GM19239 (cell line): ENCODE measurements at regions not wholly inside any gene's neighbourhood (a gene's known extent, or its start where the extent isn't known, plus 50 kb on each side); places are given as distances from the start of the nearest gene placed in this dataset.

Experiments used
- DNase-seq: peaks from one replicate; pipeline ENCODE4 v3.0.0; 2011; ENCODE audit warnings: low spot score; ENCODE audit not compliant: insufficient read length
- FAIRE-seq: peaks from 2 replicates; lab custom pipeline; 2011; peaks lifted over from hg19 to GRCh38; lab: Jason Lieb, UNC

DNA sequence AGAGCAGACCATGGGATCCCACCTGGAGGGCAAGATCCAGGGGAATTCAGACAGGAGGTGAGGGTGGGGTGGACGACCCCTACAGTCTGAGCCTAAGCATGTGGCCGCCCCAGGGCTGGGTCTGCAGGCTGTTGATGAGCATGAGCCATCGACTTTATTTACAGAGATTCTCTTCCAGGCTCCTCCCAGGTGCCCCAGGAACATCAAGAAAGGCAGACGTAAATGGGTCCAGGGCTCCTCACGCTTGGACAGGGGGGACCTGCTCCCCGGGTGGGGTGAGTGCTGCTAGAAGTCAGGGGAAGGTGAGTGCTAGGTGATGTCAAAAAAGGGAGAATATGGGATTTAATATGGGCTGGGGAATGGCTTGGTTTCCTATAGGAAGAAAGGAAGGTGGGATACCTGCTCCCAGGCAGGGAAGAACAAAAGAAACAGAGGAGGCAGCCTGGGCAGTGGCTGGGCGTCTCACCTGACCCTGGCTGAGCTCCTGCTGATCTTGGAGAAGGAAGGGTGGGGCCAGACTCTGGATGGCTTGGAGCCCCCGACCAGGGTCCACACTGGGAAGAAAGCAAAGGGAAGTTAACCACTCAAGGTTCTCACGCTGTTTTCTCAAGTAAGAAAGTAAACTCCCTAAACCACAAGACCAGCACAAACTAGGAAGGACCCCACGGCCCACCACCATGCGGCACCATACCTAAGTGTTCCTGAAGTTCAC, 162.1 kb upstream of the SHH start:
- FAIRE-seq (no peak), DNase-seq (no peak)

DNA sequence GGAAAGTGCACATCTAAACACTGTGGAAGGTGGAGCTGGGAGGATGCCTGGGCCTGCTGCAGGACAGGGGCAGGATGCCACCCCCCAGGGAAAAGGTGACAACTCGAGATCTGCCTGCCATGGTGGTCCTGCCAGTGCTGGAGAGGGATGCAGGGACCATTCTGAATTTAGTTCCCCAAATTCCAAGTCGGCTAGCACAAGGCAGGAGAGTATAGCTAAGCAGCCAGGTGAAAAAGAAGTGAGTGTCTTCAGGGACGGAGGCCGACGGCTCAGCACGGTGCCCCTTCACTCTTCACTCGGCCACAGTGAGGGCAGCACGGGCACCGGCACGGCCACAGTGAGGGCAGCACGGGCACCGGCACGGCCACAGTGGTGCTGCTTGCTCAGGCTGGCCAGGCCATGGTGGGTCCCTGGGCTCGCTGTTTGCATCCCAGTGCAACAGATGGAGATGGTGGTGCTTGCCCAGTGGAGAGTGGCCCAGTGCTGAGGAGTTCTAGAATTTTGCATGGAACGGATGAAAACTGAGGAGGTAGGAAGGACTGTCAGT, 161.3 kb upstream of the SHH start:
- DNase-seq = no peak
- no peak for FAIRE-seq

DNA sequence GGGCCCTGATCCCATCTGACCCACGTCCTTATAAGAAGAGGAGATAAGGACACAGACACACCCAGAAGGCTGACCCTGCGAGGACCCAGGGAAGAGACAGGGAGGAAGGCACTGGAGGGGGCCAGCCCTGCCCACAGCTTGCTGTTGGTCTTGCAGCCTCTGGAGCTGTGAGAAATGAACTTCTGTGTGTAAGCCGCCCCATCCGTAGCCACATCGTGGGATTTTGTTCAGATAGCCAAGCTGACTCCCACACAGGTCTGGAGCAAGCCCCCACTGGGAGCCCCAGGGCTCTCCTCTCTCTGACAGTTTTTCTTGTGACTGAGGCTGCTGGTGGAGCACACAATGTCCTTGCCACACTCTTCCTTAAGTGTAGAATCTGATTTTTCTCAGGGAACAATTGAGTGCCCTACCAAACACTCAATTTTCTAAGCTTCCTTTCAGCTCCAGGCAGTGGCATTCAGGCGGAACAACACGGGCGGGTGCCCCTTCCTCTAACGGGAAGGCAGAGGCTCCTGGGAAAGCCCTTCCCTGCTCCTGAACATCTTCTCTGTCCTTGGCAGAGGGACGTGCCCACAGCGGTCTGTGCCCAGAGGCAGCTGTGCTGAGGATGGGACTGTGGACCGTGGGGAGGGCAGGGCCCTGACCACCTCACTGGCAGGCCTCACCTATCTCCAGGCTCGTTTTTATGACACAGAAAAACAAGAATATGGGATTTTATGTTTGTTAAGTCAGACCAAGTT, 160.6 kb upstream of the SHH start:
- DNase-seq (no peak), FAIRE-seq (no peak)

DNA sequence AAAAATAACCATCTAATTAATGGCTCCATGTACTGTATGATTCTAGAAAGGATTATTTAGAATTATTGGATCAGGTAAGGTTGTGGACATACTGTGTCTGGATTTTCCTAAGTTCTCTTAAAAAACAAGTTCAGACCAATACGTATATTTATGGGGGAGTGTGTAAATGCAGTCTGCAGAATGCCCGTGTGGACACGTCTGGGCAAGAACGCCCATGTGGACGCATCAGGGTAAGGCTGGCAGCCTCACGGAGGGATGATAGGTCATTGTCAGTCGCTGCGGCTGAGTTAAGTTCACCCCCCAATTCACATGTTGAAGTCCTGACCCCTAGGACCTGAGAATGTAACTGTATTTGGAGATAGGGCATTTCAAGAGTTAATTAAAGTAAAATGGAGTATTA, 160.0 kb upstream of the SHH start:
- DNase-seq (no peak), FAIRE-seq (no peak)

DNA sequence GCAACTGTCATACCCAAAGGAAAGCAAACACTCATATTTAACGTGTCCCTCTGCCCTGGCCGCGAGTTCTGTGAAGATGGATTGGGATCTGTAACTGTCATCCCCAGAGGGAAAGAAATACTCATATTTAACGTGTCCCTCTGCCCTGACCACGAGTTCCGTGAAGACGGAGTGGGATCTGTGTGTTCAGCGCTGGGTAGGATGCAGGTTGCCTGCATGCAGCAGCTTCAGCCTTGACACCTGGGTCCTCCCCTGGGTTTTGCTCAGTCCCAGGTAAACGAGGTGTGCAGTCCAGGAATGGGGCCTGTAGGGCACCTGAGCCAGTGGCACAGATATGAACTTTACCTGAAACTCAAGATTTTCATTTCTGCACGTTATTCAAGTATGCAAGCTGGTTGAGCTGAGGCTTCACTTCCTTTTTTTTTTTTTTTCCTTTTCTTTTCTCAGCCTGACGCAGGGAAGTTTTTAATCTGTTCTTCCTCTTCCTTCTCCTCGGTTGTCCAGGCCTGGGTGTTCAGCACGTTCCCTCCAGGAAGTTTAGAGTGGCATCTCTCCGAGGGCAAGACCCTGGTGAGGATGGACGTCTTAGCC, 159.0 kb upstream of the SHH start:
- DNase-seq = no peak
- no peak for FAIRE-seq

DNA sequence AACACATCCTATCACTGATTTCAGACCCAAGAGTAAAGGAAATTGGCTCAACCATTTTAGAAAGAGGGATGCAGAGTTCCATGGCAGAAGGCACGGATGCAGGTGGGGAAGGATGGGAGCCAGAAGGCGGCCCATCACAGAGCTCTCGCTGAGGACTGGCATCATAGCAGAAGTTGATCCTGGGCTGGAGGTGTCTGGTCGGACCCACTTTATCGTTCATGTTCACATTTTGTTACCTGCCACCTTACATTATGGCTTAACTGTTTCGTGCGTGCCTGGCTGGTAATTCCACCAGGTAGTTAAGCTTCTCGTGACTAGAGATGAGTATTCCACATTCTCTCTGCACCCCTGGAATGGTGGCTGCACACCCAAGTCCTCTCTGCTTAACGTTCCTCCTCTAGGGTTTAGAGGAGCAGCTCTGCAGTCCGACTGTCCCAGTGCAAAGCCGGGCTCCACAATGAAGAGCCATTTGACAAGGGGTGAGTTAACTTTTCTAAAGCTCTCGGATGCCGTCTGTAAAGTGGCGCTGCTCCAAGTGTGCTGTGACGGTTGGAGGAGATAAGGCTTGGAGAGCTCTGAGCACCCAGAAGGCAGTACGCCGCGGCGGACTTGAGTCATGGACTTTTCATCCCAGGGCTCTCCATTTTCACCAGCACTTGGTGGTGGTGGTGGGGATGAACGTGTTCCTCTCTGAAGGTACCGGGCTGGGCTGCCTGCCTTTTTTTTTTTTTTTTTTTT, 157.1 kb upstream of the SHH start:
- DNase-seq = no peak
- no peak for FAIRE-seq

DNA sequence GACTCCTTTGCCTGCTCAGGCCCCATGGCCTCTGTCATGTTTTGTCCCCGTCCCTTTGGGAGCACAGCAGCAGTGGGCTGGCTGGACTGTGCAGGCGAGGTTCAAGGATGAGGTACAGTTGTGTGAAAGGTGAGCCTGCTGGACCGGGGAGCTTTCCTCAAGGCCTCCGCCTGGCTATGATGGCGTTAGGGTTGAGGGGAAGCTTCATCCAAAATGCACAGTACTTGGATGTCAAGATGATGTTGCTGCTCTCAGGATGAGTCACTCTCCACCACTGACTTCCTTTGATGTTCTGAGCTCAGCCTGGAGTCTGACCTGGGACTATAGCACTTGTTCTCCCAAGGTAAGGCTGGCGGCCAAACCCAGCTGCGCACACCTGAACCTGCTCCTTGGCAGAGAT, 152.7 kb upstream of the SHH start:
- no peak for FAIRE-seq
- DNase-seq = no peak

DNA sequence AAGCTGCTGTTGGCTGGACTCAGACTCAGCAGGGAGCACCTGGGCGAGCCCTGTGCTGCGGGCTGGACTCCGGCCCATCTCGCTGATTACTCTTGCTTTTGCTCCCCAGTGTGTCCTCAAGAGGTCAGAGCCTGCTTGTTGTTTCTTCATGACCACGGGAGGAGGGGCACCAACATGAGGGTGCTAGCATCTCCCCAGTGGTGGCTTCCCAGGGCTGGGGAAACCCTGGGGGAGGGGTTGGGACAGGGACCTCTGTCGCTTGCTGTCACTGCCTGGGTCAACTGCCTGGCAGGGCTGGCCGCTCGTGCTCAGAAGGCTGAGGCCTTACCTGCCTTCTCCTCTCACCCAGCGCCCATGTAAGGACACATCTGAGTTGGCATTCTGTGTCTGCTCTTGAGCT, 152.3 kb upstream of the SHH start:
- DNase-seq (no peak), FAIRE-seq (no peak)

DNA sequence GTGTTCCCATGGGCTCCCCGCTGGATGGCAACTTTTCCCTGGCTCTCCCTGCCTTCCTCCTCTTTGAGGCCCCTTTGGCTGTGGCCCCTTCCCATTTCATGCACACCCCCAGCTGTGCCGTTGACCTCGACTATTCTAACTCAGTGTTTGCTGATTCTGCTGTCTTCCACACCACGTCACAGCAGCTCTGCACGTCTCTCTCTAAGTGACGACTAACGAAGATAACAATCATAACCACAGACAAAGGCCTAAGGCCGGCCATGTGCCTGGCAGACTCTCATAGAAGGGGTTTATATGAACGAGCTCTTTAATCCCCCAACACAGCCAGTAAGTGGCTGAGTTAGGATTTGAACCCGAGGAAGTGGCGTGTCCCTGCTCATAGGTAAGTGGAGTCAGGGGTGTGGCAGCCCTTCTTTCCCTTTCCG, 151.5 kb upstream of the SHH start:
- DNase-seq (no peak), FAIRE-seq (no peak)

DNA sequence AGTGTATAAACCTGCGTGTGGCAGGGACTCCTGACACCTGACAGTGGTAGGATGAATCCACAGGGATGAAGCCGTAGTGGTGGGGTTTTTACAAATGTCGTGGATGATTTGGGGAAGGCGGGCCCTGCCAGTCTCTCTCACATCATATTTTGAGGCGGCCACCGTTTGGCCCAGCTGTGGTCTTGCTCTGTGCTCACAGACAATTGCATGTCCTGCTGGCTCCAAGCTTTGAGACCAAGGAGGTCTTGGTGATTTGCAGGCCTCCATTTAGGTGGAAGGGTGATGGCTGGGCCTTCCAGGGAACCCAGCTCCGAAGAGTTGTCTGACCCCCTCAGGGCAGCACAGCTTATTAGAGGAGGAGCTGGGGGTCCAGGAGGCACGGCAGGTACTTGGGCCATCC, 151.1 kb upstream of the SHH start:
- FAIRE-seq (no peak), DNase-seq (no peak)

DNA sequence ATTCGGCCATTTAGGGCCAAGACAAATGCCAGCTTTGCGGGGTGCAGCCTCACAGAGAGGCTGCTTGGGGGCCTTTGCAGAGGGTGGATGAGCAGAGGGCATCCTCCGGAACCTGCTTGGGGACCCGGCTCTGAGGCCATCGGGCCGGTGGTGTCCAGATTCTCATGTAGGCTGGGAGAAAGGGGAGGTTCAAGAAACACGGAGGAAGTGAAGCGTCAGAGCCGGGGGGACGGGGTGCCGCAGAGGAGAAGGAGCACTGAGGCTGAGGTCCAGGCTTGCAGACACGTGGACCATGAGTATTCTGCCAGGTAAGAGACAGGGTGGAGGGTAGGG, 150.7 kb upstream of the SHH start:
- FAIRE-seq (no peak), DNase-seq (no peak)

DNA sequence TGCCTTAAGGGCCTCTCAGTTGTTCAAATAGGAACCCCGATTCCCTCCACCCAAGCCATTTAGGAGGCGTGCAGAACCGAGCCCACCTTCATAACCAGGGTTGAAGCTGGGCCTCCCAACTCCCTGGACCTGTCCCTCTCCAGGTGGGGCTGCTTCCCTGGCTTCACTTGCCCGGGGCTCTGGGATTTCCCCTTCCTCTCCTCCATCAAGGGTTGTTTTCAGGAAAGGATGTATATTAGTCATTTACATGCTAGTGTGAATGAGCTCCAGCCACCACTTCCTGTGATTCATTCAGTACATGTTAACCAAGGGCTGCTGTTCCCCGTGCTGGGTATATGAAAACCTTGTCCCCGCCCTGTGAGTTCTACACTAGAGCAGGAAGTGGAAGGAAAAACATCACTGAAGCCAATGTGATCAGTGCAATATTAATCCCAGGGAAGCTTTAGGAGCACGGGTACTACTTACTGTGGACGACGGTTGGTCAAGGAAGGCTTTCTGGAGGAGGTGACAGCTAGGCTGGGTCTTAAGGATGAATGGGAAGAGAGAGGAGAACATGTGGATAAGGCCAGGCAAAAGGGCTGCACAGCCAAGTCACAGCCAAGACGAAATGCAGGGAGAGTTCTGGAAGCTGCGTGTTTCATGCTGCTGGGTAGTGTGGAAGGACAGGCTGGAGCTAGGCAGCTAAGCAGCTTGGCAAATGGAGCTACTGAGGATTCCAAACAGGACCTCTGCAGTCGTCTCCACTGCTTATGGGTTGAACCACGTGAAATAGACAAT, 150.1 kb upstream of the SHH start:
- DNase-seq (no peak), FAIRE-seq (no peak)

DNA sequence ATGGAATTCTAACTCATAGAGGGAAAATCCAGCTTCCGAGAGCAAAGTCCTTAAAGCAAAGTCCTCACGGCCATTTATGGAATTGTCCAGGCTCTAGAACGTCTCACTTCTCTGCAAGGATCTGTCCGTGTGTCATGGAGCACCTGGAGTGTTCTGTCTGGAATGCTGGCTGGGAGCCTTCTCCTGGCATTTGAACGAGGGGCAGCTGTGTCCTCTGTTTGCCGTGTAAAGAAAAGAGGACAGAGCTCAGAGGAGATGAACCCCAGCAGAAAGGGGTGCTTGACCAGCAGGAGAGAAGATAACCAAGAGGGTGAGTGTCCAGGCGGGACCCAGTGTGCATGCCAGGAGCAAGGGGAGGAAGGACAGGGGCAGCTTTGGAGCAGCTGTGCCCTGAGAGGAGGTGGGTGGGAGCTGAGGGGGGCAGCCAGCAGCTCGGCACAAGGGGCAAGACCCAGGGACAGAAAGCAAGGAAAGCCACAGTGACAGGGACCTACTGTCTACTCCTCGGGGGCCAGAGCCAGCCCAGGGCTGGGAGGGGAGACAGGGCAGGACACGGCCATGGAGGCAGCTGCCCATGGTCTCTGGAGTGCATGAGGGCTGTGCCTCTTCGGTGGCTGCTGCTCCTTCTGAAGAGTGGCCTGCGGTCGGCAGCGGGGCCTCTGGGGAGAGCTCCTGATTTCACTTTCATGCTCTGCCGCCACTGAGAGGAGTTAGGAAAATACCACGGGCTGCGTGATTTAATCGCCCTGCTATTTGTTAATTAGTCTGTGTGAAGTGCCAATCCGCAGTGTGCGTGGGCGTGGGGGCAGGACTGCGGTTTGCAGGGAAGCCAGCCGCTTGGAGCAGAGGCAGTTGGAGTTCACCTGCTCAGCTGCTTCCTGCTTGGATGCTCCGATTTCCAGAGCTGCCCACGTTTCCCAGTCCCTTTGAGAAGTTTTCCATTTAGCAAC, 149.3 kb upstream of the SHH start:
- FAIRE-seq = no peak

DNA sequence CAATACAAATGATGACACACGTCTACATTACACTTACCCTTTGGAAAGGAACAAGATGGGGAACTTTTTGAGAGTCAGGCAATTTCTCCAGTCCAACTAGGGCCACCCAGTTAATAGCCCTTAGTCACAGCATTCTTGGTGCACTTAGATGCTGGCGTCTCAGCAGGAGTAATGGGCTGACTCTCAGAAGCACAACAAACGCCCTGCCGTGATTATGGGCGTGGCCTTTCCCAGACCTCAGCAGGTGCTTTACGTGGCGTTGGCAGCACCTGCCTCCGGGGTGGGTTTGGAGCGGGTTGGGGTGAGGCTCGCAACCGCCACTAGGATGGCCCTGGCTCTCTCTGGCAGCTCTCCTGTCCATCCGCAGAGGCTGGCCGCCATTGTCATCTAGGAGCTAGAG, 147.6 kb upstream of the SHH start:
- FAIRE-seq = no peak
- no peak for DNase-seq

More for the DNA sequence above, 149.3 kb upstream of the SHH start:
- DNase-seq = no peak

DNA sequence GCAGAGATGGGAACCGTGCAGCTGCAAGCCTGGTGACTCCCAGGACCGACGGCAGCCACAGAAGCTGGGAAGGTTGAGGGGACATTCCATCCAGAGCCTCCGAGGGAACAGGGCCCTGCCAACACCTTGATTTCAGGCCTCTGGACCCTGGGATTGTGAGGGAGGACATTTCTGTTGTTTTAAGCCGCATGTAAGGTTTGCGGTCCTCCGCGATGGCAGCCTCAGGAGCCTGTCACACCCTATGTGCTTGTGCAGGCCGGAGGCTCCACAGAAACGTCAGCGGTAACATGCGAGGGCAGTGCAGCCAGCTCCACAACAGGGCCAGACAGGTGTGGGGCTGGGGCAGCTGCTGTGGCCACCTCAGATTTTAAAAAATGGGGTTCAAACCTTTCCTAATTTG, 144.7 kb upstream of the SHH start:
- FAIRE-seq (no peak), DNase-seq (no peak)

DNA sequence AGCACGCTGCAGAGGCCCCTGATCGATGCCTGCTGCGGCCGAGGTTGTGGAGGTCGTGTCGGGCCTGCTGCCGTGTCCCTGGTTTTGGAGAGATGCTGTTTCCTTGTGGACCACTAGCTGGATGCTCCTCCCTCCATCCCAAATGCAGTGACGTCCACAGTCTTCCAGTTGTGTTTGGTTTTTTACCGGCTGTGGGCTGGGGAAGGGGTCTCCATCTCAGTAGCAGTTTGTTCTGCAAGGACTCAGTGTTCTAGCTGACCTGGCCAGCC, 143.0 kb upstream of the SHH start:
- FAIRE-seq (no peak), DNase-seq (no peak)

DNA sequence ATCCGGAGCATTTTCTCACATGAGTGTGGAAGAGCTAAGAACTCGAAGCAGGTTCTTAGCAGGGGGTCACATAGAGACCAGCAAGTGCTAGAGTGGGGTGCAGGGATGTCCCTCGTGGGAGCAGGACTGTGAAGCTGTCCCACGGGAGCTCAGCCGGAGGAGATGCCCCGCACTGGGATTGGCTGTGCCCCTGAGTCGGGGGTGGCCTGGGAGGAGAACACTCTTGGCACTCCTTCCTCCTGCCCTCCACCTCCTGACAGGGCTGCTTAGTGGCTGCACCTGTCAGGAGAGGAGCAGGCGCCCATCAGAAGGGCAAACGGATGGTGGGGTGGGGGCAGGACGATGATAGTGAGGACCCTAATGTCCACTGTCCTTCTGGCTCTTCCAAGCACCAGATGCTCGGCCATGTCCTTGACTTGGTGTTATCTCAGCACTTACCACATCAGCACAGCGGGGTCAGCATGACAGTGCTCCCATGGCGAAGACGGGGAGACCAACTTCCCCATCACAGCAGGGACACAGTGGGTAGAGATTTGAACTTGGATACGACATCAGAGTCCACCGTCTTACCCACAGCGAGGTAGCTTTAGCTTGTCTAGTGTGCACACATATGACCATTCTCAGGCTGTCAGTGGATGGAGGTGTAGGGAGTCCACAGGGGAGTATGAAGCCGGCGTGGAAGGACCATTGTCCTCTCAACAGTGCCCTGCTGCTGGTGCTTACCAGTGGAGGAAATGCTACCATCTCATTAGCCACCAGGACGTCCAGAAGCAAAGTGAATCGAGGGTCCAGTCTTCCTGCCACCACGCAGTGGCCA, 142.5 kb upstream of the SHH start:
- no peak for DNase-seq
- no peak for FAIRE-seq

DNA sequence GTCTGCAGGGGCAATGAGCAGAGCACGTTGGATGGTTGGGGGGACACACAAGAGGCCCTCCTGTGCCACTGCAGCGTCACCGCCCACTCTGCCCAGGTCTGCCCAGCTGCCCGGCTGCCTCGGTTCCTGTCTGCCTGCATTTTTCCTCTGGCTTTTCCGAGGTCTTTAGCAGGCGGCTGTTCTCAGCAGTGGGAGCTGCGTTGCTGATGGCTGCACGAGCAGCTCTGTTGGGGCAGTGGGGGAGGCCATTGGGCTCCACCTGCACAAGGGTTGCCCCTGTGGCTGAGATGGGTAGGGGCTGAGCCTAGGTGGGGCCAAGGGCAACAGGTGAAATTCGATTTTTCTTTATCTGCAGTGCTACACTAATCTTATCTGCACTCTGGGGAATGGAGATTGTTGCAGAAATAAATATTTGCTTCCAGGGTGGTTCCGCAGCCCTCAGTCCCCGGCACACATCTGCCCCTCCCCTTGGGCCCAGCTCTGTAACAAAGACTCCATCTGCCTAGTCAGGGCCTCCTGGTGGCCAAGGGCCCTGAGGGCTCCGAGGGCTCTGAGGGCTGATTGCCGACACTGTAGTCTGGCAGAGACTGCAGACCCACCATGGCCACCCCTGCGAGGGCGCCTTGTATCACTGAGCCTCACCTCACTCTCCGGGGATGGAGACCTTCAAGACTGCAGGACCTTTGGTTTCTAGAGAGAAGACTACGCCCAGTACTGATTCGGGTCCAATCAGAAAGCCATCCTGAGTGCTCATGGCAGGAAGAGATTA, 141.7 kb upstream of the SHH start:
- FAIRE-seq (no peak), DNase-seq (no peak)
